Activated naive CD4-positive, alpha-beta T cell treated with anti-CD3 and anti-CD28 coated beads for 36 hours (primary cell): ENCODE measurements at regions not wholly inside any gene's neighbourhood (a gene's known extent, or its start where the extent isn't known, plus 50 kb on each side); places are given as distances from the start of the nearest gene placed in this dataset.
"Not testable (repeated sequence)": the region's sequence is repeated elsewhere in the genome, so short reads cannot be mapped to it uniquely, and the experiment has no call there.

Experiments used
- CTCF ChIA-PET: fragments of 350-600 bp; sonication (Branson Sonifier 250); formaldehyde crosslinking; loops from one replicate; lab custom pipeline; 2021; ENCODE audit warnings: antibody characterized with exemption; lab: Charles Lee
- DNase-seq: peaks from one replicate; pipeline ENCODE4 v3.0.0-alpha.2; 2020
- H3K27ac Mint-ChIP-seq: one replicate; pipeline ENCODE4 v1.8.0; 2021; ENCODE audit warnings: mild to moderate bottlenecking, mixed read lengths
- H3K27me3 Mint-ChIP-seq: one replicate; pipeline ENCODE4 v1.8.0; 2021; ENCODE audit warnings: low read depth, mixed read lengths
- H3K36me3 Mint-ChIP-seq: one replicate; pipeline ENCODE4 v1.8.0; 2021; ENCODE audit warnings: low read depth, mixed read lengths
- H3K4me1 Mint-ChIP-seq: one replicate; pipeline ENCODE4 v1.8.0; 2021; ENCODE audit warnings: low read depth, mixed read lengths
- H3K4me3 Mint-ChIP-seq: one replicate; pipeline ENCODE4 v1.8.0; 2021; ENCODE audit warnings: mild to moderate bottlenecking, moderate library complexity, mixed read lengths
- H3K9me3 Mint-ChIP-seq: one replicate; pipeline ENCODE4 v1.8.0; 2021; ENCODE audit warnings: mixed read lengths
- intact Hi-C: fragments of 100-400 bp; cut with micrococcal nuclease; formaldehyde crosslinking; loops from one replicate; pipeline ENCODE4 v1.15.1; 2023

DNA sequence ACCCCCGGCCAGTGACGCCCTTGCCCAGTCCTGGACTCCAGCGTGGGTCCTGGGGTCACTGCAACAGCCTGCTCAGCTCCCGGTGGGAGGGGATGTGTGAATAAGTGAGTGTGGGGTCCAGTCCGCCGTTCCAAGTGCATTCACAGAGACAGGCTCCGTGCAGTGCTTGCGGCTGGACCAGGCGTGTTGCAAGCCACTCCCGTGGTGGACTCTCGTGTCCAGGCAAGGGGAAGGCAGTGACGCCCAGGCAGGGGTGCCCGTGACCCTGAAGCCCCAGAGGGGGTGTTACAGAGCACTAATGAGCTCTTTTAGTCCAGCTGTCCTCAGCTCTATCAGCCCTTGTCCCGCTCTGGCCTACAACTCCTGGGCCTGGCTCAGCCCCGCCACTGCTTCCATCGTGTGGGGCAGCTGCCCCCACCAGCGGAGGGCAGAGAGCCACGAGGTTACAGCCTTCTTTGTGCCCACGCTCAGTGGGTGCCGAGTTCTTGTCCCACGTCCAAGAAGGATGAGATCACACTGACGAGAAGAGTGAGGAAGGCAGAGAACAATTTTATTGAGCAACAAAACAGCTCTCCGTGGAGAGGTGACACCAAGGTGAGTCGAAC, 1807.5 kb downstream of the LRRC4C start:
- intact Hi-C loops: no loop called here
- no peak for DNase-seq
- H3K27ac Mint-ChIP-seq: no peak overlapping the region
- H3K9me3 Mint-ChIP-seq: peaks cover 9% of the 10 kb centered on the region
- CTCF ChIA-PET: interaction anchor here (0.7 kb wide), 1 partner anchor 19 kb away, joined by 3 read pairs; no protein-coding TSS in a partner anchor
- no peaks in the 10 kb centered on the region for H3K4me1 Mint-ChIP-seq
- H3K4me3 Mint-ChIP-seq: no peak overlapping the region
- H3K36me3 Mint-ChIP-seq: no peaks in the 10 kb centered on the region
- H3K27me3 Mint-ChIP-seq: no peaks in the 10 kb centered on the region

DNA sequence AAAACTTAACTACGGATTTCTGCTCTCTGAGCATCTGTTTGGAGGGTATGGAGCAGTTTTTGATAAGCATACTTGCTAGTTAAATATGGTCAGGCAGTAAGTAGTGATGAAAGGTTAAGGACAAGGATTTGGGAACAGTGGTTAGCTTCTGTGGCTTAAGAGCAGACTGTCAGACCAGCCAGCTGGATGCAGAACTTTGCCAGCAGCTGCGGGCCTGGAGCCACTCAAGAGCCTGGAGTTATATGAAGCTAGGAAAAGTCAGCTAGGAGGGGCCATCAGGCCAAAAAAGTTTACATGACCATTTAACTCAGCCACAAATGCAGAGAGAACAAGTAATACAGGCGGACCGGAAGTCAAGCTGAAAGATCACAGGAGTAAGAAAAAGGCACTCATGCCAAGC, 1817.7 kb downstream of the LRRC4C start:
- CTCF ChIA-PET: interaction anchor here (0.6 kb wide), 1 partner anchor 9 kb away, joined by 7 read pairs; no protein-coding TSS in a partner anchor
- Mint-ChIP-seq H3K27ac (no peak overlapping the region), H3K36me3 (no peaks in the 10 kb centered on the region), H3K4me3 (no peak overlapping the region), H3K27me3 (no peaks in the 10 kb centered on the region), H3K4me1 (no peaks in the 10 kb centered on the region), H3K9me3 (peaks cover 10% of the 10 kb centered on the region)
- no peak for DNase-seq
- intact Hi-C loops: no loop called here

DNA sequence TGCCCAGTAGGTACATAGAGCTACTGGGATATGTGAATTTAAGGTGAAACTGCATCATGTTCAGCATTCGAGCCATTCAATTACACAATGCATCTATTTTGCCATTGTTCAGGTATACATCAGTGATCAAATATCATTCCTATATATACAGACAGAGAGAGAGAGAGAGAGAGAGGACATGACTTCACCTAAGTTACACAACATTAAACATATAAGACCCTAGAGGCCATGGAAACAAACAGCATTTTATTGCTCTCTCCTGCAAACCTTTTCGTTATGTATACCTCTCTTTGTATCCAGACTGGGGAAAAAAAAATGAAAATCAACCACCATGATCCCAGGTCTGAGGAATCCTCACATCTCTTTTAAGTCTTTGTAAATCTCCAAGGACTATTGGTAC, 1829.1 kb downstream of the LRRC4C start:
- no peak overlapping the region for H3K4me3 Mint-ChIP-seq
- peaks cover 7% of the 10 kb centered on the region for H3K9me3 Mint-ChIP-seq
- intact Hi-C loops: no loop called here
- no peak for DNase-seq
- no peak overlapping the region for H3K27ac Mint-ChIP-seq
- CTCF ChIA-PET: no interaction called here
- H3K36me3 Mint-ChIP-seq: no peaks in the 10 kb centered on the region
- H3K27me3 Mint-ChIP-seq: no peaks in the 10 kb centered on the region
- no peaks in the 10 kb centered on the region for H3K4me1 Mint-ChIP-seq

DNA sequence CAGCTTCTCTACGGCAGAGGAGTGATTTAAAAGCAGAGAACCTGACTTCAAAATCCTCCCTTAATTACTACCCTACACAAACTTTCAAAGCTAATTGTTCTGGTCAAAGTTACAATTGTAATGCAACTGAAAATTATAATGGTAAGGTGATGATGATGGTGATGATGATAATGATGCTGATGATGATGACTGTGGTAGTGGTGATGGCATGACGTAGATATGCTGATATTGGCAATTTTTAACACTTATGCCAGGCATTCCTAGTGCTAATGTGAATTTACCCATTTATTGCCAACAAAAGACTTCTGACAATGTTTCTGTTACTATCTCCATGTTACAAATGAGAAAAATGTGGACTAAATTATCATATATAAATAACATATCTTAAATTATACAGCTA, 1831.1 kb downstream of the LRRC4C start:
- CTCF ChIA-PET: no interaction called here
- no peak for DNase-seq
- Mint-ChIP-seq H3K4me1 (no peaks in the 10 kb centered on the region), H3K36me3 (no peaks in the 10 kb centered on the region), H3K27me3 (no peaks in the 10 kb centered on the region), H3K4me3 (no peak overlapping the region), H3K27ac (no peak overlapping the region), H3K9me3 (peaks cover 5% of the 10 kb centered on the region)
- intact Hi-C loops: no loop called here

DNA sequence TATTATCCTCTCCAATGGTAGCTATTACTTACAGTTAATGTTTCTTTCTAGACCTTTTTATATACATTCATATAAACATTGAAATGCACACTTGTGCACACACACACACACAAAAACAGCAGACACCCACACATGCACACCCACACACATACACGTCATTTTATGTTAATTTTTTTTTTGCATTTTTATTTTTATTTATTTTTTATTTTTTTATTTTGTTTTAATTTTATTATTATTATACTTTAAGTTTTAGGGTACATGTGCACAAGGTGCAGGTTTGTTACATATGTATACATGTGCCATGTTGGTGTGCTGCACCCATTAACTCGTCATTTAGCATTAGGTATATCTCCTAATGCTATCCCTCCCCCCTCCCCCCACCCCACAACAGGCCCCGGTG, 1839.1 kb downstream of the LRRC4C start:
- H3K4me3 Mint-ChIP-seq, H3K27ac Mint-ChIP-seq, CTCF ChIA-PET, H3K27me3 Mint-ChIP-seq, DNase-seq, H3K4me1 Mint-ChIP-seq, H3K36me3 Mint-ChIP-seq, H3K9me3 Mint-ChIP-seq, intact Hi-C loops: not testable (repeated sequence)

DNA sequence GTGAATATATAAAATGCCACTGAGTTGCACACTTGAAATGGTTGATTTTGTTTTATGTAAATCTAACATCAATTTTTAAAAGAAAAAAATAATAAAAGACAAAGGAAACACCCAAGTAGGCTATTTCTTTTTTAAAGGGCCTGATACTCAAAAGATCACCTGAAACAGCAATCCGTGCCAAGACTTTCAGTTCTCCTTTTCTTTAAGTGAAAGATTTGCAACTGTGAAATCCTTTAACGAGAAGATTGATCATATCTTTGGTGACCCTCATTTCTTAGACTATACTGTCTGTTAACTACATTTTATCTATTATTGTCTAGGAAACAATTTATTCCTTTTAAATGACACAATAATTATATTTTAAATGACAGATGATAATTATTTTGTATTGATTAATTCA, 1841.5 kb downstream of the LRRC4C start:
- Mint-ChIP-seq H3K9me3 (peaks cover 2% of the 10 kb centered on the region), H3K4me1 (no peaks in the 10 kb centered on the region), H3K36me3 (no peaks in the 10 kb centered on the region), H3K27ac (no peak overlapping the region), H3K27me3 (no peaks in the 10 kb centered on the region), H3K4me3 (no peak overlapping the region)
- CTCF ChIA-PET: no interaction called here
- DNase-seq: no peak
- intact Hi-C loops: no loop called here

DNA sequence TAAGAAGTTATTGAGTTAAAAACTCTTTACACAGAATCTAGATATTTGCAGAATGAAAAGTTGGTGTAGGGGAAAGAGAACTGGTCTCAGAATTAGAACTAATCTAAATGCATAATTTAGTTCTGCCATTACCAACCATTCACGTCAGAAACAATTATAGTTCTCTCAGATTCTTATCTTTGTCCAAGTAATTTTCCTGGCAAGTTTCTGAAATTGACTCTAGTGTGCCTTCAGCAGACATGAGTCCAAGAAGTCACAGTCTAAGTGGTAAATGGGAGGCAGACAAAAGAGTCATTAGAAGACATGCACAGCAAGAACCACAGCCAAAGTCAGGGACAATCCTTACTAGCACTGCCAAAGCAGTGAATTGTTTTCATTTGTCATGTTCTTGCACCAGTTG, 1870.1 kb downstream of the LRRC4C start:
- Mint-ChIP-seq H3K27me3 (no peaks in the 10 kb centered on the region), H3K4me3 (no peak overlapping the region), H3K4me1 (no peaks in the 10 kb centered on the region), H3K27ac (no peak overlapping the region), H3K36me3 (no peaks in the 10 kb centered on the region), H3K9me3 (peaks cover 2% of the 10 kb centered on the region)
- CTCF ChIA-PET: no interaction called here
- no peak for DNase-seq
- intact Hi-C loops: no loop called here

DNA sequence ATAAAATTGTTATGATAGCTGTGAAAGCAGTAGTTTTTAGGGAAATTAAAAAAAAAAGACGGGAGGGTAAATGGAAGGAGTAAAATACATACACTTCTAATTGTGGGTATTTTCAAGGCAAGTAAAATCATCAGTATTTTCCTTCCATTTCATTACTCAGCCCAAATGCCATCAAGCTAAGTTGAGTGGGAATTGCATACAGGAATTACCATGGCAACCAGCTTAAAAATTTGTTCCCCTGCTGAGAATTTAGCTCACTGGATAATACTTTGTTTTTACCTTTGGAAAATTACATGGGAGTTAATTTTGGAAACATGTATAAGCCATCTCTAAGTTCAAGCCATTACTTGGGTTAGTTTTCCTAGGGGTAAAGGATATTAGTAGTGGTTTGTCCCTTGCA, 1873.4 kb downstream of the LRRC4C start:
- Mint-ChIP-seq H3K4me3 (no peak overlapping the region), H3K9me3 (no peaks in the 10 kb centered on the region), H3K27ac (no peak overlapping the region), H3K4me1 (no peaks in the 10 kb centered on the region), H3K36me3 (no peaks in the 10 kb centered on the region), H3K27me3 (no peaks in the 10 kb centered on the region)
- no peak for DNase-seq
- CTCF ChIA-PET: no interaction called here
- intact Hi-C loops: no loop called here

DNA sequence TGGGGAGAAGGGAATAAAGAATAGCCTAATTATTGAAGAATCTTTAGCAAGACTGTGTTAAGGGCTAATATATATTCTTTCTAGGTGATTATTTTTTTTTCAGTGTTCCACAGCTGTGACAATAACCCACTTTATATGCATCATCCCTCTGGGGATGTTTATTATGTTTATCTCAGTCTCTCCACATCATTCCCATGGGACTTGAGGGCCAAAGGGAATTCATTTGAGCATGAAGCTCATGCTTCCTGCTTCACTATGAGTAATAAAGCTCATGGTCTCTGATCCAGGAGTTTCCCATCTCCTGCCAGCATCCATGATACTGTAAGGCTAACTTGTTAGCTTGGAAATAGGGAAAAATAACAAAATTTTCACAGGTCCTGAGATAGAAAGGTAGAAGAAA, 1888.4 kb downstream of the LRRC4C start:
- Mint-ChIP-seq H3K9me3 (peaks cover 20% of the 10 kb centered on the region), H3K27ac (no peak overlapping the region), H3K36me3 (no peaks in the 10 kb centered on the region), H3K27me3 (no peaks in the 10 kb centered on the region), H3K4me3 (no peak overlapping the region), H3K4me1 (no peaks in the 10 kb centered on the region)
- CTCF ChIA-PET: interaction anchor here (0.6 kb wide), 1 partner anchor 545 kb away, joined by 3 read pairs; no protein-coding TSS in a partner anchor
- DNase-seq: no peak
- intact Hi-C loops: no loop called here

DNA sequence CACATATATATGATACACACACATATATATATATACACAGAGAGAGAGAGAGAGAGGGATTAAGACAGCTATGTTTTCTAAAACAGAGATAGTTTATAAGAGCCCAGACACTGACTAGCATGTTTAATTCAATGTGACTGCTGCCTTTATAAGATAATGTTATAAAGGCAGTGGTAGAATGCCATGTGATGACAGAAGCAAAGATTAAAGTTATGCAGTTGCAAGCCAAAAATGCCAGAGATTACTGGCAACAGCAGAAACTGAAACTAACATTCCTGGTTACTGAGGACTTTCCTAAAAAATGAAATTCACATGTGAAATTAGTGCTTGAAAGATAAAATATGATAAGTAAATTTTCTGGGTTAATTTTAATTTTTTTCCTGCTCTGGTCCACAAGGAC, 1888.9 kb downstream of the LRRC4C start:
- no peak overlapping the region for H3K27ac Mint-ChIP-seq

DNA sequence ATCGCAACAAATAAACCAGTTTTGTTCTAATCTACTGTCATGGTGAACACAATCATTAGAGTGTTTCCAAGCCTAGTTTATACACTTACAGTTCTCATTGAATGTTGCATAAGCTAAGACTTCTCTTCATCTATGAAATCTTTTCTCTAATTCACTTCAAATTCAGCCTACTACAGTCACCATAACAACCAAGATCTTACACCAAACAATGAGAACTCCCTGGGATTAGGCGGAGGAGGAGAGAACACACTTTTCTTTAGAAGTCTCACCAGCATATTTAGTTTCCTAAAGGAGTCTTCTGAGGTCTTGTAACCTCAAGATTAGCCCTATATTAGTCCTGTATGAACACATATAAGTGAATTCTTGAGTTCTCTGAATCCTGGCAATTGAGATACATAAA, 1889.7 kb downstream of the LRRC4C start:
- intact Hi-C loops: no loop called here
- Mint-ChIP-seq H3K9me3 (peaks cover 24% of the 10 kb centered on the region), H3K36me3 (no peaks in the 10 kb centered on the region), H3K27ac (no peak overlapping the region), H3K27me3 (no peaks in the 10 kb centered on the region), H3K4me1 (no peaks in the 10 kb centered on the region), H3K4me3 (no peak overlapping the region)
- DNase-seq: no peak
- CTCF ChIA-PET: no interaction called here

More for the DNA sequence above, 1888.9 kb downstream of the LRRC4C start:
- CTCF ChIA-PET: no interaction called here
- Mint-ChIP-seq H3K4me1 (no peaks in the 10 kb centered on the region), H3K36me3 (no peaks in the 10 kb centered on the region), H3K4me3 (no peak overlapping the region), H3K27me3 (no peaks in the 10 kb centered on the region), H3K9me3 (peaks cover 21% of the 10 kb centered on the region)
- intact Hi-C loops: no loop called here
- no peak for DNase-seq

DNA sequence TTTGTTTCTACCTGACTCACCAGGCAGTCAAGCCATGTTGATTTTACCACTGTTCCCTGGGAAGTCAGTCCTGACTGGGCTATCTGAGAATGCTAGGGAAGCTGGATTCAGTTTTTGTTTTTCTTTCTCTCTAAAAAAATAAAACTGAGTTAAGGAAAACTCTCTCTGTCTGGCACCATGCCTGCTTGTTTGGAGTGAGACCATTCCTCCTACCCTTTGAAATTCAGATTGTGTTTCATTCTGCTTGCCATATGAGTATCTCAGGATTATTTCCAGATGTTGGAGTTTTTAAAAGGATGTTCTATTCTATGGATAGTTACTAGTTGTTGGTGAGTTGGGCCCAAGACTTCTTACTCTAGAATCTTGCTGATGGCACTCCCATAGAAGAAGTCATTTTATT, 1917.0 kb downstream of the LRRC4C start:
- H3K4me1 Mint-ChIP-seq: no peaks in the 10 kb centered on the region
- no peaks in the 10 kb centered on the region for H3K27me3 Mint-ChIP-seq
- intact Hi-C loops: no loop called here
- no peak overlapping the region for H3K4me3 Mint-ChIP-seq
- H3K9me3 Mint-ChIP-seq: peaks cover 18% of the 10 kb centered on the region
- CTCF ChIA-PET: no interaction called here
- no peak overlapping the region for H3K27ac Mint-ChIP-seq
- no peaks in the 10 kb centered on the region for H3K36me3 Mint-ChIP-seq
- no peak for DNase-seq

DNA sequence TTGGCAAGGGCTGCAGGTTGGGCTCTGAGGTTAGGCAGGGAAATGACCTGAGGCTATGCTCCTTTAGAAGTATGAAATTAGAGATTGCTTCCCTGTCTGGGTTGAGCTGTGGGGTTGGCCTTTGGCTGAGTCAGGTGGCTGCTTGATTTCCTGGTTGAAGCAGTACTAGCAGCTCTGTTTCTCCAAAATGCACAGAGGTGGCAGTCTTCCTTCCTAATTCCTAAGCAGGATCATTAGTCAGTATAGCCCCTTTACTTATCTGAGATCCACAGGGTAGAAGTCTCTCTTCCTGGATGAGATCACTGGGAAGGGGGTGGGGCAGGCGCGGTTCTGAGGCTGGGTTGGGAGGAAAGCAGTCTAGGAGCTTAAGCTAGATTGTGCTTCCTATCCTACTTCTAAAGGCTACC, 1917.5 kb downstream of the LRRC4C start:
- no peak for DNase-seq
- no peaks in the 10 kb centered on the region for H3K36me3 Mint-ChIP-seq
- H3K9me3 Mint-ChIP-seq: peaks cover 18% of the 10 kb centered on the region
- no peaks in the 10 kb centered on the region for H3K4me1 Mint-ChIP-seq
- no peak overlapping the region for H3K4me3 Mint-ChIP-seq
- no peaks in the 10 kb centered on the region for H3K27me3 Mint-ChIP-seq
- CTCF ChIA-PET: no interaction called here
- H3K27ac Mint-ChIP-seq: no peak overlapping the region
- intact Hi-C loops: no loop called here
